Fibroblast of lung (primary cell): ENCODE measurements at regions not wholly inside any gene's neighbourhood (a gene's known extent, or its start where the extent isn't known, plus 50 kb on each side); places are given as distances from the start of the nearest gene placed in this dataset.

Experiments
- DNase-seq, 2 donors: peaks; one replicate each; pipeline versions ENCODE4 v3.0.0 to v3.0.0-alpha.2; 2010; ENCODE audit warnings: low read depth in 2 of 2
- H2AFZ ChIP-seq: 2 replicates; pipeline ENCODE4 v1.5.1; 2012; ENCODE audit warnings: low read length, control low read depth, inconsistent platforms
- H3K27ac ChIP-seq: 2 replicates; pipeline ENCODE4 v1.5.1; 2011; ENCODE audit warnings: low read length, control low read depth; ENCODE audit not compliant: insufficient read depth
- H3K27me3 ChIP-seq: 2 replicates; pipeline ENCODE4 v1.5.1; 2011; ENCODE audit warnings: mild to moderate bottlenecking, low read length; ENCODE audit not compliant: control insufficient read depth, insufficient read depth
- H3K36me3 ChIP-seq: 2 replicates; pipeline ENCODE4 v1.5.1; 2011; ENCODE audit warnings: low read length; ENCODE audit not compliant: control insufficient read depth, insufficient read depth
- H3K4me1 ChIP-seq: 2 replicates; pipeline ENCODE4 v1.5.1; 2011; ENCODE audit warnings: low read length; ENCODE audit not compliant: control insufficient read depth, insufficient read depth; ENCODE audit errors: extremely low read depth
- H3K4me2 ChIP-seq: 2 replicates; pipeline ENCODE4 v1.5.1; 2011; ENCODE audit warnings: low read length, control low read depth; ENCODE audit not compliant: insufficient read depth; ENCODE audit errors: extremely low read depth
- H3K4me3 ChIP-seq, 4 experiments: fragments of 200-600 bp in 1 of 4; sonication (generic) in 1 of 4; replicated peaks in 1 of 4; 2 replicates each; pipeline ENCODE4 v1.5.1; 2011 to 2016; ENCODE audit warnings: low read length in 4 of 4, low read depth in 3 of 4, mild to moderate bottlenecking in 3 of 4, control low read depth in 2 of 4, inconsistent platforms in 1 of 4, mixed read lengths in 1 of 4; ENCODE audit not compliant: insufficient read depth in 1 of 4; ENCODE audit errors: control extremely low read depth in 1 of 4
- H3K79me2 ChIP-seq: 2 replicates; pipeline ENCODE4 v1.5.1; 2012; ENCODE audit warnings: mild to moderate bottlenecking, low read length, inconsistent platforms; ENCODE audit not compliant: control insufficient read depth, insufficient read depth
- H3K9ac ChIP-seq: 2 replicates; pipeline ENCODE4 v1.5.1; 2011; ENCODE audit warnings: mild to moderate bottlenecking, low read length, control low read depth; ENCODE audit not compliant: insufficient read depth
- H3K9me3 ChIP-seq: 2 replicates; pipeline ENCODE4 v1.5.1; 2012; ENCODE audit warnings: low read depth, low read length; ENCODE audit not compliant: control insufficient read depth, insufficient read depth
- H4K20me1 ChIP-seq: 2 replicates; pipeline ENCODE4 v1.5.1; 2011; ENCODE audit warnings: low read length; ENCODE audit not compliant: control insufficient read depth, insufficient read depth; ENCODE audit errors: extremely low read depth
- EZH2 ChIP-seq: IDR thresholded peaks from 2 replicates; pipeline ENCODE4 v1.5.1; 2012; ENCODE audit warnings: low read length, control low read depth, mild to moderate bottlenecking; ENCODE audit errors: missing control alignments
- TF ChIP-seq, protein P1 (sequence below), 2 donors: IDR thresholded peaks in 1 of 2; conservative IDR thresholded peaks in 1 of 2; 1 replicate in 1 of 2; 2 replicates in 1 of 2; pipeline ENCODE4 v1.5.1; 2011 to 2012; ENCODE audit warnings: low read length in 2 of 2, control low read depth in 1 of 2, inconsistent platforms in 1 of 2, low read depth in 1 of 2, mild to moderate bottlenecking in 1 of 2

DNA sequence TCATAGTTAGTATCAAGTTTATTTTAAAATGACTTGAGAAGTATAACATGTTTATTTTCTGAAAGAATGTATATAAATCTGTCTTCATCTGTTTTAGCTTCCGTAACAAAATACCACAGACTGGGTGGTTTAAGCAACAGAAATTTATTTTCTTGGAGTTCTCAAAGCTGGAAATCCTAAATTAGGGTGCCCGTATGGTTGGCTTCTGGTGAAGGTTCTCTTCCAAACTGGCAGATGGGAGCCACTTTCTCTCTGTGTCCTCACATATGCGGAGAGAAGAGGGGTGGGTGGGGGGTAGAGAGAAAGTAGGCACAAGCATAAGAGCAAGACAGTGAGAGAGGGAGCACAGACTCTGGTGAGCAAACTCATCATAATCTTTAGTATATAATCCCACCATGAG is 142.3 kb downstream of the ZIC1 start:
- TF ChIP-seq, protein P1, sequence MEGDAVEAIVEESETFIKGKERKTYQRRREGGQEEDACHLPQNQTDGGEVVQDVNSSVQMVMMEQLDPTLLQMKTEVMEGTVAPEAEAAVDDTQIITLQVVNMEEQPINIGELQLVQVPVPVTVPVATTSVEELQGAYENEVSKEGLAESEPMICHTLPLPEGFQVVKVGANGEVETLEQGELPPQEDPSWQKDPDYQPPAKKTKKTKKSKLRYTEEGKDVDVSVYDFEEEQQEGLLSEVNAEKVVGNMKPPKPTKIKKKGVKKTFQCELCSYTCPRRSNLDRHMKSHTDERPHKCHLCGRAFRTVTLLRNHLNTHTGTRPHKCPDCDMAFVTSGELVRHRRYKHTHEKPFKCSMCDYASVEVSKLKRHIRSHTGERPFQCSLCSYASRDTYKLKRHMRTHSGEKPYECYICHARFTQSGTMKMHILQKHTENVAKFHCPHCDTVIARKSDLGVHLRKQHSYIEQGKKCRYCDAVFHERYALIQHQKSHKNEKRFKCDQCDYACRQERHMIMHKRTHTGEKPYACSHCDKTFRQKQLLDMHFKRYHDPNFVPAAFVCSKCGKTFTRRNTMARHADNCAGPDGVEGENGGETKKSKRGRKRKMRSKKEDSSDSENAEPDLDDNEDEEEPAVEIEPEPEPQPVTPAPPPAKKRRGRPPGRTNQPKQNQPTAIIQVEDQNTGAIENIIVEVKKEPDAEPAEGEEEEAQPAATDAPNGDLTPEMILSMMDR (conservative IDR thresholded peaks at IDR 0.05 in 1 of 2, IDR thresholded peaks at IDR 0.05 in 1 of 2; ENCODE audit: low read depth in 1 of 2, low read length in 2 of 2): no peak
- no peak for TF ChIP-seq EZH2
- Histone ChIP-seq H3K9ac (no peak overlapping the region), H3K79me2 (no peaks in the 10 kb centered on the region), H4K20me1 (no peaks in the 10 kb centered on the region), H3K4me1 (no peaks in the 10 kb centered on the region), H2AFZ (no peak overlapping the region), H3K4me2 (no peak overlapping the region), H3K36me3 (no peaks in the 10 kb centered on the region), H3K27ac (no peak overlapping the region), H3K27me3 (no peaks in the 10 kb centered on the region), H3K4me3 (no peak overlapping the region), H3K9me3 (no peaks in the 10 kb centered on the region)
- no peak for DNase-seq

DNA sequence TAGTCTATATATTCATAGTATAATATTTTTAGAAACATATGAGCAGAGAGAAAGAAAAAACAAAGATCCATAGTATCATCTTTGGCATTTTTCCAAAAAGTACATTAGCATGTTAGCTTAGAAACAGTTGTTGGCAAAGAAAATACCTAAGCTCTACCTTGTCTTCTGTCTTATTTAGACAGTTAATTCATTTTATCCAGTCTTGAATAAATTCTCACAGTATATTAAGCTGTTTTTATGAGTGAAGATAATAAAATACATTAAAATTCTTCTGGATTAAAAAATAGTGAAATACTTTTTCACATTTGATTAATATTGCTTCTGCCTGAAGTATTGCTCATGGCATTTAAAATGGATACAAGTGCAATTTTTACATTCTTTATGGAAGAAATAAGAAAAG is 145.2 kb downstream of the ZIC1 start:
- Histone ChIP-seq H3K36me3 (no peaks in the 10 kb centered on the region), H3K4me2 (no peak overlapping the region), H3K27me3 (no peaks in the 10 kb centered on the region), H4K20me1 (no peaks in the 10 kb centered on the region), H3K4me1 (no peaks in the 10 kb centered on the region), H2AFZ (no peak overlapping the region), H3K27ac (no peak overlapping the region), H3K9ac (no peak overlapping the region), H3K9me3 (no peaks in the 10 kb centered on the region), H3K79me2 (no peaks in the 10 kb centered on the region), H3K4me3 (no peak overlapping the region)
- TF ChIP-seq, protein P1 (conservative IDR thresholded peaks at IDR 0.05 in 1 of 2, IDR thresholded peaks at IDR 0.05 in 1 of 2; ENCODE audit: low read depth in 1 of 2, low read length in 2 of 2): no peak
- no peak for TF ChIP-seq EZH2
- DNase-seq: no peak

DNA sequence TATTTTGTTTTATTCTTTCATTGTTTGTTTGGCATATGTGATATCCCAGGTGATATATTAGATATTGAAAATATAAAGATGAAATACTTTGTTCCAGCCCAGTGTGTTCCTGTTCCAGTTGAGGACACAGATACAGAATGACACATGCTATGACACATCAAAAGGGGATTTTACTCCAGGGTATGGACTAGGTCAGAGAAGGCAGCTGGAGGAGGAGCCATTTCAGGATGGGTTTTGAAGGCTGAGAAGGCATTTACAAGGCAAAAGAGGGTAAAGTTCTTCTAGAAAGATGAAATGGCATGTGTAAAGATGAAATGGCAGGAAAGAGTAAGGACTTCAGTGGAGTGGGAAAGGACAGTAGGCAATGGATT is 163.8 kb downstream of the ZIC1 start:
- Histone ChIP-seq H3K9ac (no peak overlapping the region), H3K4me1 (no peaks in the 10 kb centered on the region), H4K20me1 (no peaks in the 10 kb centered on the region), H3K4me2 (no peak overlapping the region), H3K4me3 (no peak overlapping the region), H3K36me3 (no peaks in the 10 kb centered on the region), H3K27ac (no peak overlapping the region), H2AFZ (no peak overlapping the region), H3K79me2 (no peaks in the 10 kb centered on the region), H3K9me3 (no peaks in the 10 kb centered on the region), H3K27me3 (no peaks in the 10 kb centered on the region)
- DNase-seq: no peak
- no peak for TF ChIP-seq EZH2
- TF ChIP-seq, protein P1 (conservative IDR thresholded peaks at IDR 0.05 in 1 of 2, IDR thresholded peaks at IDR 0.05 in 1 of 2; ENCODE audit: low read depth in 1 of 2, low read length in 2 of 2): no peak
